Neutrophil (primary cell): ENCODE measurements at regions not wholly inside any gene's neighbourhood (a gene's known extent, or its start where the extent isn't known, plus 50 kb on each side); places are given as distances from the start of the nearest gene placed in this dataset.

Experiments
- H3K27ac ChIP-seq: fragments of 200-600 bp; sonication (generic); 2 replicates; pipeline ENCODE4 v1.5.1; 2016; ENCODE audit warnings: mild to moderate bottlenecking, moderate library complexity
- H3K27me3 ChIP-seq: fragments of 200-600 bp; sonication (generic); 2 replicates; pipeline ENCODE4 v1.6.0; 2016; ENCODE audit warnings: mild to moderate bottlenecking
- H3K36me3 ChIP-seq: fragments of 200-600 bp; sonication (generic); 2 replicates; pipeline ENCODE4 v1.5.1; 2017
- H3K4me1 ChIP-seq, 2 experiments: fragments of 200-600 bp in 1 of 2; sonication (generic) in 1 of 2; 1 replicate in 1 of 2; 2 replicates in 1 of 2; pipeline versions ENCODE4 v1.5.1 to v1.6.1; 2013 to 2016; ENCODE audit warnings: low read depth in 1 of 2, low read length in 1 of 2, mild to moderate bottlenecking in 1 of 2, moderate library complexity in 1 of 2; ENCODE audit not compliant: control insufficient read depth in 1 of 2, insufficient read depth in 1 of 2
- H3K4me3 ChIP-seq, 2 experiments: fragments of 200-600 bp in 1 of 2; sonication (generic) in 1 of 2; 1 replicate in 1 of 2; 2 replicates in 1 of 2; pipeline ENCODE4 v1.5.1; 2013 to 2016; ENCODE audit warnings: low read depth in 1 of 2, low read length in 1 of 2, mild to moderate bottlenecking in 1 of 2, moderate library complexity in 1 of 2
- H3K9me3 ChIP-seq: fragments of 200-600 bp; sonication (generic); 2 replicates; pipeline ENCODE4 v1.5.1; 2016
- TF ChIP-seq, protein P1 (sequence below): fragments of 200-600 bp; sonication (generic); IDR thresholded peaks from 2 replicates; pipeline ENCODE4 v1.5.1; 2016; ENCODE audit warnings: antibody characterized with exemption

DNA sequence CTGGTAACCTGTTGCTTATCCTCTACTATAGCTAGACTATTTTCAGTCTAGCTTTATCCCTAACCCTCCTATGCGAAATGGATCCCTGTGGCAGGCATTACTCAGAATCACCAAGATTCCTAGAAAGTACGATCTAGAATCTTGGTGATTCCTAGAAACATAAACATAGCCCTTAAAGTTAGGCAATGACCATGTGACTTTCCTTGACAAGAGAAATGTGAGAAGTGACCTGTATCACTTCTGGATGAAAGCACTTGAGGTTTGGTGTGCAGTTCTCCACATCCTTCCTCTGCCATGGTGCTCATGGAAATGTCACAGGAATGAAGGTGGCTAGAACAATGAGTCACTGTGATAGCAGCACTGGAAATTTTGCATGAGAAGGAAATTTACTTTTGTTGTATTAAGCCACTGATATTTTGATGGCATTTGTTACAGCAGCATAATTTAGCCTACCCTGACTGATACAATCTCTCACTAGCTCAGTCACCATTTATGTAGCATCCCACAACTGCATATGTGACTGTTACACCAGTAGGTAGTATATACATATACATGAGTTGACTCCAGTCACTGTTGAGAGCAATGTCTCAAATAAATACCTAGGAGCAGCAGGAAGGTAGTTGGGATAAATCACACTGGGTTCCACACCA lies 68.3 kb upstream of the MAPRE2 start:
- H3K27ac ChIP-seq: no peak overlapping the region
- peaks cover 59% of the 10 kb centered on the region for H3K27me3 ChIP-seq
- H3K36me3 ChIP-seq: no peaks in the 10 kb centered on the region
- H3K4me1 ChIP-seq: peaks cover 13% of the 10 kb centered on the region in 2 experiments
- no peak overlapping the region for H3K4me3 ChIP-seq
- TF ChIP-seq, protein P1, sequence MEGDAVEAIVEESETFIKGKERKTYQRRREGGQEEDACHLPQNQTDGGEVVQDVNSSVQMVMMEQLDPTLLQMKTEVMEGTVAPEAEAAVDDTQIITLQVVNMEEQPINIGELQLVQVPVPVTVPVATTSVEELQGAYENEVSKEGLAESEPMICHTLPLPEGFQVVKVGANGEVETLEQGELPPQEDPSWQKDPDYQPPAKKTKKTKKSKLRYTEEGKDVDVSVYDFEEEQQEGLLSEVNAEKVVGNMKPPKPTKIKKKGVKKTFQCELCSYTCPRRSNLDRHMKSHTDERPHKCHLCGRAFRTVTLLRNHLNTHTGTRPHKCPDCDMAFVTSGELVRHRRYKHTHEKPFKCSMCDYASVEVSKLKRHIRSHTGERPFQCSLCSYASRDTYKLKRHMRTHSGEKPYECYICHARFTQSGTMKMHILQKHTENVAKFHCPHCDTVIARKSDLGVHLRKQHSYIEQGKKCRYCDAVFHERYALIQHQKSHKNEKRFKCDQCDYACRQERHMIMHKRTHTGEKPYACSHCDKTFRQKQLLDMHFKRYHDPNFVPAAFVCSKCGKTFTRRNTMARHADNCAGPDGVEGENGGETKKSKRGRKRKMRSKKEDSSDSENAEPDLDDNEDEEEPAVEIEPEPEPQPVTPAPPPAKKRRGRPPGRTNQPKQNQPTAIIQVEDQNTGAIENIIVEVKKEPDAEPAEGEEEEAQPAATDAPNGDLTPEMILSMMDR: no peak
- H3K9me3 ChIP-seq: no peaks in the 10 kb centered on the region

DNA sequence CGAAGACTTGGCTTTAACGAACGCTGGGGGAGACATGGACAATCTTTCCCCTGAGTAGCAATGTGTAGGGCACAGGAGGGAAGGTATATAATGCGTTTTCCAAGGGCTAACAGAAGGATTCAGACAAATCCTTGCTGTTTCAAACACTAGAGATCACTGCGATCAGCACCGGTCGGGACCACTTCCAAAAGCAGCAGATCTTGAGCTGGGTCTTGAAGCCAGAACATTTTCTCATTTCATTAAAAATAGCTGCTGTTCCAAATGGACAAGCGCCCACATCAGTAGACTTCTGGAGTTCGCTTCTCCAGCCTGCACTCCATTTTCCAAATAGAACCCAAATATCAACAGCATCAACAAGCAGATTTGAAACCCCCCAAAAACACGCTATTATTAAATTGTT lies 65.1 kb upstream of the MAPRE2 start:
- Histone ChIP-seq H3K36me3 (no peaks in the 10 kb centered on the region), H3K27me3 (peaks cover 73% of the 10 kb centered on the region), H3K4me1 (peaks cover 29% of the 10 kb centered on the region in 2 experiments), H3K9me3 (no peaks in the 10 kb centered on the region), H3K4me3 (no peak overlapping the region), H3K27ac (no peak overlapping the region)
- TF ChIP-seq, protein P1: no peak

DNA sequence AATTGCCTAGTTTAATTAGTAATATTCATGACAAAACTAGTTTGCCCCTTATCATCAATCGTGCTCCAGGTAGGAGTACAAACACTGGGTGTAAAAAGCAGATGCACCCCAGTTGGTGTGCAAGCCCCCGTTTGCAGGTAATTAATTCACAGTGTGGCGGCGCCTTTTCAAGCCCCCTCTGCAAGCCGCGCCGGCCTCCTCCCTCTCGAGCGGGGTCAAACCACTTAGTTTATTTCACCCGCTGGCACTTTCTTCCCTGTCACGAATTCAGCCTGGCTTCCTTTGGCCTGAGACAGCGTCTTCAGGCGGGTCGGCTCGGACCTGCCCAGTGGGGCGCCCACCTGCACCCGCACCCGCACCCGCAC lies 64.7 kb upstream of the MAPRE2 start:
- Histone ChIP-seq H3K36me3 (no peaks in the 10 kb centered on the region), H3K27me3 (peaks cover 73% of the 10 kb centered on the region), H3K4me3 (peak overlapping the region; percentile 55 to 83), H3K27ac (no peak overlapping the region), H3K9me3 (no peaks in the 10 kb centered on the region), H3K4me1 (peaks cover 29% of the 10 kb centered on the region in 2 experiments)
- TF ChIP-seq, protein P1: no peak

DNA sequence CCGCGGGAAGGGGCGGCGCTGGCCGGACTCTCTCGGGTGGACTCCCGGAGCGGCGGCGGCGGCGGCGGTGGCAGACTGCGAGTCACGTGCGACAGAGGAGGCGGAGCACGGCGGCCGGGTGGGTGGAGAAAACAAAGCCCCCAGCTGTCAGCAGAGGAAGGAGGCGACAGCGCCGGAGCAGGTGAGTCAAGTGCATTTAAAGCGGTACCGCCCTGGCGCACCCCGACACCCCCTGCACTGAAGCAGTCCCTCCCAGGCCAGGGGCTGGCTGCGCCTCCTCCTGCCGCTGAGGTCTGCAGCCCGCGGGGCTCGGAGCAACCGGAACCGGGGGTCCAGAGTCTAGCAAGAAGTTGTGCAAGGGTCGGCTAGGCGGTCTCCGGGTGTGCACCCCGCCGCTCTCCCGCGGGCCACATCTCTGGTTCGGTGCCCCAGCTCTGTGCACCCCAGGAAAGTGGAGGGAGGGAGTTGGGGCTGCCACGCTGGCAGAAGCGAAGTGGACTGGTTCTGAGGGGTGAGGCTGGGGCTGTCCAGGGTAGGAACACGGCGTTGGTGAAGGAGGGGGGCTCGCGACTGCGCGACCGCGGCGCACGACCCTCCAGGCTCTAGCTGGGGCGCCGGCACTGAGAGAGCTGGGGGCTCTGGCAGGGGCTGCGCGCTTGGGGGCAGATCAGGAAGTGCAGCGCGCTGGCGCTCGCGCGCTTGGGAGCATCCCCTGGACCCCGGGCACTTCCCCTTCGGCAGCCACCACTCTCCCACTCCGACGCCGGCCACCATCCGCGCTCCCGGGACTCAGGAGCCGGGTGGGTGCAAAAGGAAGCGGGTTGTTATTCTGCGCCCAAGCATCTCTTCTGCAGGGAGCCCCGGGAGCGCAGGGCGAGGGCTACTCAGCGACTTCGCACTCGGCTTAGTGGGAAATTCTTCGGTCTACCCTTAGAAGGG lies 64.0 kb upstream of the MAPRE2 start:
- Histone ChIP-seq H3K4me1 (peaks cover 29% of the 10 kb centered on the region in 2 experiments), H3K27me3 (peaks cover 69% of the 10 kb centered on the region), H3K9me3 (no peaks in the 10 kb centered on the region), H3K4me3 (peak overlapping the region; percentile 55 to 83), H3K36me3 (no peaks in the 10 kb centered on the region), H3K27ac (no peak overlapping the region)
- TF ChIP-seq, protein P1: no peak

DNA sequence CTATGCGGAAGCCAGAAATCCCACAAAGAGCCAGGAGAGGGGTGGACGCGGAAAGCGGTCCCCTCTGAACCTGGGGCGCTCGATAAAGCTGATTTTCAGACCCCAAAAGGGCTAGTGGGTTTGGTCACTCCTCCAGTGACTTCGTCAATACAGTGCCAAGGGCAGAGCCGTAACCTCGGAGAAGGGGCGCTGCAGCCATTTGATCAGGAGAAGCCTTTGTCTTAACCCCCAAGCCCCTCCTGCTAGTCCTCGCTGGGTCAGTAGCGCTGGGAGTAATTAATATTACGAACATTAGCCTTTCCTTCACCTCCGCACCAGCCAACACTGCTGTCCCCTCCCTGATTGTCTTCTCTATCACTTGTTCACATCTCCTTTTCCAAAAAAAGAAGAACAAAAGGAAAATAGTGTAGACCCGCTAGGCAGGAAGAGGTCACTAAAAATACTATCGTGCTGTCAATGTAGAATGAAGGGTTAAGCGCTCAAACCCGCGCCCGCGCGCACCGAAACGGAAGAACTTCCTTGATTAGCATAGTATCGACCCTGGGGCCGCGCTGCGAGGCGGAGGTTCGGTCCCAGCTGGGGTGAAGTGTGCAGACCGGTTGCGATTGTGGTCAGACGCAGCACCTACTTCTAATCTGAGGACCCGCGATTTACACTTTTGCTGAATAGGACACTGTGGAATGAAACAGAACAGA lies 63.2 kb upstream of the MAPRE2 start:
- H3K27me3 ChIP-seq: peaks cover 61% of the 10 kb centered on the region
- peak overlapping the region; percentile 55 to 83 for H3K4me3 ChIP-seq
- no peak overlapping the region for H3K27ac ChIP-seq
- no peaks in the 10 kb centered on the region for H3K9me3 ChIP-seq
- peaks cover 29% of the 10 kb centered on the region in 2 experiments for H3K4me1 ChIP-seq
- H3K36me3 ChIP-seq: no peaks in the 10 kb centered on the region
- TF ChIP-seq, protein P1: no peak
